Glomerular visceral epithelial cell (primary cell): ENCODE measurements at regions not wholly inside any gene's neighbourhood (a gene's known extent, or its start where the extent isn't known, plus 50 kb on each side); places are given as distances from the start of the nearest gene placed in this dataset.
A peak's percentile ranks its signal among the peaks of the same experiment; 100 is the strongest.

Experiments
- DNase-seq: peaks from one replicate; pipeline ENCODE4 v3.0.0-alpha.2; 2016; ENCODE audit errors: extremely low spot score

DNA sequence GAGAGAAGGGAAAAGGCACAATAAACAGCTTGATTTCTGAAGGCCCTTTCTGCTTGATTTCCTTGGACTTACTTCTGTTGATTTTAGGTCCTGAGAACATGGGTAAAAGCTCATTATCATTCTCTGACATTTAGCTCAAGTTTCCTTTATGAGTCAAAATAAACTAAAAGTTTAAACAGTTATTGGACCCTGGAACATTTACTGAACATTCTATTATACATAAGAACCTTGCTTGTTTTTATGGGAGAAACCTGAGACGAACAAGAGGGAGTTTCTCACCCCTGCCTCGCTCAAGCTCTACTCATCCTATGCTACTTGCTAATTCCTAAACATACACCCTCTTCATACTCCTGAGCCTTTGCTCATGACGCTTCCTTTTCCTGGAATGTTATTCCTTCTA, 538.3 kb upstream of the PKN2 start:
- DNase-seq: no peak

DNA sequence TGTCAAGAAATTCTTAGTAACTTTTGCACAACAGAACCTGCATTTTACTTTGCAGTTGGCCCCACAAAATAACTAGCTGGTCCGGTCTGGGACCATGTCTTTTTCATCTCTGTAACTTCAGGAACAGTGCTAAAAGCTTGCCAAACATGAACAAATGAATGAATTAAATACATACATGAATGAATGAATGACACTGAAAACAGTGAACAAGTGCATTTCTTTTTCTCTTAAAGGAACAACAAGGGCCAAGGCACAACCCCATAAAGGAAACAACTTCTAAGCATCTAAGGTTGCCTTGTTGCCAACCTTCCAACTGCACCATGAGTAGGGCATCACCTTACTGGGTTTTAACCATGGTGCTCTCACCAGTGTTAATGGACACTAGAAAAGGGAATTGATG, 534.4 kb upstream of the PKN2 start:
- no peak for DNase-seq

DNA sequence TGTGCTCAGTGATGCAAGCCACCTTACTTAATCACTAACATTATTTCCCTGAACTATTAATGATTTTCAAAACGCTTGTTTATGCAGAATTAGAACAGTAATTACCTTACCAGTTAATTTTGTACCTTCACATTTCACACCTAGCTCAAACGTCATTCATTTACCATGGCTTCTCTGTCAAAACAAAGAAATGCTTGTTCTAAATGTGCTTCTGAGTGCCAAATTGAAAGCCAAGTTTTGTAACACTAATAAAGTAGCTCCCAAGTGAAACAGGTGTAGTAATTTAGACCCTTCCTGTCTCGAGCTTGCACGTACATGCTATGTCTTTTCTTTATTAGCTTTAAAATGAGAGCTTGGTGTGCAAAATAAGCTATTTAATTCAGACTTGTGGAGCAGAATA, 533.7 kb upstream of the PKN2 start:
- DNase-seq: no peak

DNA sequence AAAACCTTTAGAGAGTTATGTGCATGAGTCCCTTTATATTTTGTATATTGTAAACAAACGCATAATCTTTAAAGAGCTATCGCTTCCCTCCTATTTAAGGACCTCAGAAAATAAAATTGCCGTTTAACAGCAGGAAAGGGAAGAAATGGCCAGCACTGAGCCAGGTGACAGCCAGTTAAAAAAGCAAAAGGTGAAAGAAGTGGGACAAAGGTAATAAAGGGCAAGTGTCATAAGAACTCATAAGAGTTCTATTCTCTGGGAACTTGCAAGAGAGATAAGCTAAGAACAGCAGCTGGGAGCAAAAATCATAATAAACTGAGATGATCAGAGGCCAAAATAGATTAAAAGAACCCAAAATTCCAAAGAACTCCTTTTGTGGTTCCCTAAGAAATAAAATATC, 520.9 kb upstream of the PKN2 start:
- no peak for DNase-seq

DNA sequence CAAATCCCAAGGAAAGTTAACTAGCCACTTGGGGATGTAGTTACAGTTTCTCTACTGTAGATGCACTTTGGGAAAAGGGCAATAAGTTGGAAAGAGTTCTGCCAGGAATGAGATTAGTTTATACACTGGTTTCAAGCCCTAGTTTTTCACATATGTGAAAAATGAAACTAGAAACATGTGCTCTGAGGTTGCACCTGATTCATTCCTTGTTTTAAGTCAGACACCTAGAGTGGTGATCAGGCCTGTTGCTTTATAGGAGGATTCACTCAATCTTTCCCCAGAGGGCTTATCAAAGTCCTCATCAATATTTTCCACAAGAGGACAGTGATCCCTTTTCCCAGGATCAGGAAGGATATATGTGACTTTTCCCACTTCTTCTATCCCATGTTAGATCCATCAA, 515.9 kb upstream of the PKN2 start:
- DNase-seq: no peak

DNA sequence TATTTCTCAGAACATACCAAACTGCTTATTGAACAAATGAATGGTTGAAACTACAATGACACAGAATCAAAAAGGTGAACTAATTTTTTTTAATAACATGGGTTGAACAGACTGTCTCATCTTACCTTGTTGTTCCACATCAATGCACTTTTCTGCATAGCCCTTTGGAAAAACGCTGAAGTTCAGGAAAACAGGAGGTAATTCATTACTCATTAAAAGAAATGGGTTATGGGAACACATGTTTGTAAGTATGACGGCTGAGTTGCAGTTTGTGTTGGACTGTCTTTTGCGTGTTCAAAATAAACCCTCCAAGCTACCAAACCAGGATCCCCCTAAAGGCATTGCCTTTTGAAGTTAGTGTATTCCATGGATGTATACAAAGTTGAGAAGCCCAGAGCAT, 514.9 kb upstream of the PKN2 start:
- DNase-seq: peak; percentile 9

DNA sequence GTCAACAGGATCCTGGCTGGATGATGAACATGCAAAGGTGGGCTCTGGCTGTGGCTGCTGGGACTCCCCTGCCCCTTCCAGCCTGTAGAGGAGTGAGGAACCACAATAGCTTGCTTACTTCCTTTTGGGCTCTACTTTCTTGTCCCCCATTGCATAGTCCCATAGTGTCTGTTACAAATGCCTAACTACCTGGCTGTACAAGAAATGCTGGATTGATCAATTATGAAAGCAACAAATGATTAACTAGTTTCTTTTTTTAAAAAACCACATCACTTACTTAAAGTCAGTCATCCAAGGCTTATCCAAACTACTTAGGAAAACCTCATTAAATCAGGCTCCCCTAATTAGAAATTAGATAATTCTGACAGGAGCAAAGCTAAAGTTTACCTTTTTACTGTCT, 514.1 kb upstream of the PKN2 start:
- DNase-seq: no peak

DNA sequence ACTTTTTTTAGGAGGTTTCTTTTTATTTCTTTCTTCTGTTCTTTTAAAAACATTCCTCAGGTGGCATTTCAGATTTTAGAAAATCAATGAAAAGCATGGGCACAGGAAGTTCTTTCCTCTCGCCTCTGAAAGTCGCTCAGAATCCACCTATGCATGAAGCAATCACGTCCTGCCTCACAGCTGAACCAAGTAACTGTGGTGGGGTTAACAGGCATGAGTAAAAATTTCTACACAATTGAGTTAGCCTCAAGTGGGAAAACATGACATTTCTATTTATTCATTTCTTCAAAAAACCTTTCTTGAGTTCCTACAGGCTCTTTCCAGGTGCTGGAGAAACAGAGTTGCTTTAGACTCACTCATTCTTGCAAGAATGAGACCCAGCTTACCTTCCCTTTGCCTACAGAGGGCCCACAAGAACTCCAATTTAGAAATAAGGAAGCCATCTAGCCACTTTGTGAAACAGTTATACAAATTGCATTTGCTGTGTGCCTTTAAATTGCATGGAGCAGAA, 508.9 kb upstream of the PKN2 start:
- DNase-seq: no peak

DNA sequence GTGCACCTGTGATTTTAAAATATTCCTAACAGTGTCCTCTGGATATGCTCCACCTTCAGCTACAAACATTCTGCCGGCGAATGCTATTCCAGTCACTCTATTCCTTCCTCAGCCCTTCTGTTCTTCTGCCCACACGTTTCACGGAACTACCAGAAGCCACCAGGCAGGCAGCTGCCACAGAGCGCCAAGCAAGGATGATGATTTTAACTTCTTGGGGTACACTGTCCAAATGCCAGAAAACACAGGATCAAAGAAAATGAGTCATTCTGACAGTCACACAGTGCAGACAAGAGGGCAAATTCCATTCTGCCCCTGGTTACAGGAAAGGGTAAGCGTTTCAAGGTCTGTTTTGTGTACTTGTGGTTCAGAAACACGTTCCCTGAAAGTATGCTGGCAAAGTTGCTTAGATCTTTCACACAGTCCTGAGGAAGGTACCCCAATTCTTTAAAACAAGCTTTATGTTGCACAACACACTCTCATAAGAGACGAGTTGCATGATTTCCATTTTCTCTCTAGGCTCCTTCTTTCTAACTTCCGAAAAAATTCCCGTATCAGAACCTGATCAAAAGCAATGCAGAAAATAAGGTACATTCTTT, 508.3 kb upstream of the PKN2 start:
- peak; percentile 33 for DNase-seq

DNA sequence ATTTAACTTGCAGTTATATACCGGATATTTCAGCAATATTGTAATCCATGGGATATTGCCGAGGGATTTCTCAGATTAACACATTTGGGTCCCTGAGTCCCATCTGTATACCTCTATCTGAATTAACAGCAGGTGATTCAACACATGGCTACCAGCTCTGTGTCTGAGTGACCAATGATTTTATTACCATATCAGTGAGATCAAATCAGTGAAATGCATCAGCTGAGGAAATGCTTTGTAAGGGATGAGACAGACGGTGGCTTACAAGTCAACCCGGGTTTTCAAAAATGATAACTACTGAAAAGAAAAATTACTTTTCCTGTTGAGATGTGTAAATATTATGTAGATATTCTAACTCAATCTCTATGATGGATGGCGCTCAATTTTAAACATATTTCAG, 504.1 kb upstream of the PKN2 start:
- no peak for DNase-seq

DNA sequence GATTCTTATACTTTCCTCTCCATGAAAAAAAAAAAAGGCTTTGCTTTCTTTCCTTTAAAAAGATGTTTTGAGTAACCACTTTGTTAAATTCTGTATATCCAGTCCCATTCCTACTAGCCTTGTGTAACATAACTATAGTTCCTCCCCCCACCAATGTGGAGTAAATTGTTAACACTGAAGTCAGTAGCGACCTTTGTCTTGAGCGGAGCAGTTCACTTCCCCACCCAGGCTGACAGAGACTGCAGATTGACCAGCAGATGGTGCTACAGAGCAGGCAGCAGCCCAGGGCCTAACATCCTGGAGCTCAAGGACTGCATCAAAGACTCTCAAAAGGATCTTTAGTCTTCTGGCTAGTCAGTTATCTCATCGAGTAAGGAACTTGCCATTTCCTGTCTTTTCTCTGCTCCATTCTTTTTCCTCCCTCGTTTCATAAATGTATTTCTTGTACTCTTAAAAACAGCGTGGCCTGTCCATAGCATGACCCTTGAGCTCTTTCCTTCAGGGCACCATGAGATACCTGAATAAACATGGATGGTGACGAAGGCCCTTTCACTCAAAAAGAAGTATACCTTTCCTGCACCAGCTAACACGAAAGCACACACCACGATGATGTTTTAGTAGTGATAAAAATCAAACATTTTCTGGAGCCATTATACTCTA, 503.5 kb upstream of the PKN2 start:
- peak; percentile 68 for DNase-seq

DNA sequence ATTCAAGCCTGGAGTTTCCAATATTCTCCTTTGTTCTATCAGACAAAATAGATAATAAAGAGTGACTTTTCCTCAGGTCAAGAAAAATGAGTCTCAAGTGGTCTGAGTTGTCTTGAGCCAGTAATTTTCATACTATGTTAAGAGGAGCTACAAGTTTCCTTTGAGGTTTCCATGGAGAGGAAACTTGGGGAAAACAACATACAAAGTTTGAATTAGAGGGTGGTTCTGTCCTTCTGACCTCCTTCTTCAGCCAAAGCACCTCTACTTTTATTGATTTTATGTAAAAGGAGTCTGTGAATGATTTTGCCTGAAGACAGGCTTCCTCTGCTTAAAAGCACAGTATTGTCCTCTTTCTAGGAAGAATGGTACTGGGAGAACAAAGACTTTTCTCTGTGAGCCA, 497.2 kb upstream of the PKN2 start:
- DNase-seq: no peak

DNA sequence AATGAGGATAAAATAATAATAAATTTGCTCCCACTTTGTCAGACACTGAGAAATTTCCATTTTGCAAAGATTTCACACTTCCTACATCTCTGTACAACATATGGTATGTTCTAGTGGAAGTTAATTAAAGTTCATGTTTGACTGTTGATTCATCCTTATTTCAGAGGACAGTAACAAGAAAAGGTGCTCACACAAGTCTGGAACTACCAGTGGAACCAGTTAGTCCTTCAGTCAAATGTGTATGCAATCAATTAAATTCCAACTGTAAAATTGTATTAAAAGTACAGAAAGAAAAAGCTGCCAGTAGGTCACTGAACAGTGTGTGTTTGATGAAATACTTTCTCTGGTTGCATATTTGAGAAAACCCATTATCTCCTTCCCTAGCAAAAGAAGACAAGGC, 496.0 kb upstream of the PKN2 start:
- DNase-seq: no peak

DNA sequence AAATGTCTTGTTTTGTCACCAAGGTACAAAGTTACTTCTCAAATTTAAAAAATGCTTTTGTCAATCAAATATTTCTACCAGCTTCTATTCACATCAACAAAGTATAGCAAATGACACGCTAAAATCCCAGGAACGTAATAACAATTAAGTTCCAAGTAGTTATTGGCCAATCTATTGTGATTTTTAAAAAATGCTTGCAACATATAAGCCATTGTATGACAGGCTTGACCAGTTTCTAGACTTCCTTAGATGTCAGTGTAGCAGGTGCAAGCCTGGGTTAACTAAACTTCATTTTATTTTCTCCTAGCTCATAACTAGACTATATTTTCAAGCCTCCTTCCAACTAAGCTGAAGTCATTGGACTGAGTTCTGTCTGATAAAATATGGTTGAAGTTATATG, 494.5 kb upstream of the PKN2 start:
- no peak for DNase-seq

DNA sequence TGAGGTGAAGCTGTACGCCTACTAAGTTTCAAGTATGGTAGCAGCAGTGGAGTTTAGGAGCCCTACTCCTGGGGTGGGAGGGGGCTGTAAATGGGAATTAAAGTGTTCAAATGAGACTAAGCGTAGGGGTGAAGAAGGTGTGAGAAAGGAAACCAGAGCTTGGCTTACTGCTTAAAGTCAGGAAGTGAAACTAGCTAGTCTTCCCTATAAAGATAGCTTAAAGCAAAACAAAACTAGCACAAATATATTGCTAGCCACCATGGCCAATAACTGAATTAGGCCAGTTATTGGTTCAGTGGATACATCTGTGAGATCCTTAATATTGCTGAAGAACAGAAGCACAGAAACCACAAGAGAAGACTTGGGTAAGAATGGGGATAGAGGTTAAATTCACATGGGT, 492.2 kb upstream of the PKN2 start:
- DNase-seq: no peak

DNA sequence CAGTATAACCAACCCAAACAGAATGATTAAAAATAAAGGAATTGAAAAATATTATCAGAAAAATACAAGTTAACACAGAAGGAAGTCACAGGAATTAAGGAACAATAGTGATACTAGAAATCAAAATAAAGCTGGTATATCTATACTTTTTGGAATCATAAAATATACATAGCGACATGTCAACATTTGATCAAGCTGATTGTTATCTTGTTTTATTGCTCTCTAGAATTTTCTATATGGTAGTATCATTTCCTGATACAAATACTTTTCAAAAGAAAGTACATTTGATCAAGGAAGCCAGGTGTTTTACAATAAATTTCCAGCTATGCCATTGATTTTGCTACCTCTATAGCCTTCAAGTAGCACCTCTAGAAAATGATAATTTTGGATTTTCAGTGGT, 489.5 kb upstream of the PKN2 start:
- no peak for DNase-seq

DNA sequence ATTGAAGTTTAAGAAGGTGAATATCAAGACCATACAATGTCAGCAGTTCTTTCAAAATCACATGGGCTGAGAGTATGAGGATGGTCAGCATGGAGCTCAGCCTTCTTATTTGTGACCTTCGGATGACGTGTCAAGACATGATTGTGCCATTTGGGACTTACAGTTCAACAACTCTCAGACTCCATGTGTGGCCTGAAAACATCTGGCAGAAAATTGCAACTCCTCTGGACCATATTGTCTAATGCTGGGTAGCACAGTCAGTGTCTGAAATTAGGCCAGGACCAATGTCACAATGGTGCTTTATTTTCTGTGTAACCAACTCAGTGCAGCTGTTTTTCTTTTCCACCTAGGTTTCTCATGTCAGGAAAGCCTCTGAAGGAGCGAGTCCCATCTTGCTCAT, 483.5 kb upstream of the PKN2 start:
- DNase-seq: no peak

DNA sequence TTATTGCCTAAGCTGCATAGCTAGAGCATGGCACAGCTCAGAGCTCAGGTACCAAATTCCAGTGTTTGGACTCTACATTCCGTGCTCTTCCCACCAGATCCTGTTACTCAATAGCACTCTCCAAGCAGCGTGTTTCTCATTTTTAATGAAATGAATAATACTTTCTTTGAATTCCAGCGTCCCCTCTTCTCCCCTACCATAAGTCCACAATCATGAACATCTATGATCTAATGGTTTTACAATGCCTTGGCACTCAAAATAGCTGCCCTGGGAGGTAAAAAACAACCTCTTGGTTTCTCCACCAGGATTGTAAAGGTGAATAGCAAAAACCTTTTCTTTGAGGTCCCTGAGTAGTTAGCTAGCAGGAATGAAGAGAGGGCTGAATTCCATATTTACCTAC, 480.0 kb upstream of the PKN2 start:
- DNase-seq: no peak

DNA sequence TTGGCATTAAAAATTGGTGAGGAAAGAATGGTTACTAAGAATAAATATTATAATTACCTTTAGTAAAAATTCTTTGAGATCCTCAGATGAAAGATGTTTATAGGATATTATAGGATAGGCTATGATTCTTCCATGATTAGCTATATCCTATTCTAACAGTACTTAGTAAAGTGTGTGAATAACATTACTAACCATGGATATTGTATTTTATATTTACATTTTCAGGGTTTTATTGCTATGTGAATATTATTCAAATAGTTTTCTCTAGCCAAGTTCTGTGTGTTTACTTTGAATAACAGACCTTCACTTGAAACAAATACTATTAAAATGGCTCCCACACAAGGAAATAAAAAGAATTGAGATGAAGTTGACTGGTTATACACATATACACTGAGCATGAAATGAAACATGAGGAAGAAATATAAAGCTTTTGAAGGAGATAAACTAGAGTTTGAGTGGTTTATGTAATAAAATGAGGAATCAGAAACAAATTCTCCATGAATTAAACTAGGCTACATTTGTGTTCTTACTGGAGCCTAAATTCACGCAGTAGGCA, 479.4 kb upstream of the PKN2 start:
- DNase-seq: no peak

DNA sequence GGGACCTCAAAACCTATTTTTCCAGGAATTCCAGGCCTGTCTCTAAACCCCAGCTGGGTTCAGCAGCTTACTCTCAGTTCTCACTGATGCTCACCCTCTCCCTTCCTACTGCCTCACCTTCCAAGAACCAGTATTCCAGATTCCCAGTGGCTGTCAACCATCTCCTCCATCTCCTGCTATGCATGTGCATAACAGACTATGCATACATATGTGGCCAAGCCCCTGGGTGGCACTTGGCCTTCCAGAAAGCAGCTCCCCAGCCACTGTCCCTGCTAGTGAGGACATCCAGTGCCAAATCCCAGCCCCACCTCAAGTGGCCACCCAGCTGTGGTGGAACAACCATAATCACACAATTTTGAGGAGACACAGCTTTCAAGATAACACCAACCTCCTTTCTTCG, 475.7 kb upstream of the PKN2 start:
- no peak for DNase-seq

DNA sequence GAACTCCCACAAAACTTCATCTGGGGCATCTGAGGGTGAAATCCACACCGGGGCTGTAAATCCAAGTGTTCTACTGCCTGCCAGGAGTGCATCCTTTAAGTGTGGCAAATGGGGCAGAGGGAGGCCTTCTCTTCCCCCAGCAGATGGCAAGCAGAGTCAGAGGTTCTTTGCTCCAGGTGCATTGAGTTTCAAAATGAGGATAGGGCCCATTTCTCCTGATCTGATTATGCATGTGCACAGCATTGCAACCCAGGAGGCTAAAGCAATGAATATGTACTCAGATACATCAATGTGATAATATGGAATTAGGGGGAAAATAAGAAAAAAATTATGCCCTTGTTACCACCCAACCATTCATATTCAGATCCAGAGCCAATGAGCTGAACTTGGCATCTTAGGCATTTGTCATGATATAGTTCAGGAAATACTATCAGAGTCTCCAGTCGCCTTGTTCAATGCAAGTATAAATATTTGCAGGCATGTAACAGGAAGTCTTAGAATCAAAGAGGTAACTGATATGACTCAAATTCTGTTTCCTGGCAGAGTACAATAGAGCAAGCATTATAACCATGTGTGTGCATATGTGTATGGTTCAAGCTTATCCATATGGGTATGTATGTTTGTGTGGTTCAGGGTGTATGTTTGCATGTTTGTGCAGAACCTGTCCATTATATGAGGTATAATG, 473.8 kb upstream of the PKN2 start:
- no peak for DNase-seq

DNA sequence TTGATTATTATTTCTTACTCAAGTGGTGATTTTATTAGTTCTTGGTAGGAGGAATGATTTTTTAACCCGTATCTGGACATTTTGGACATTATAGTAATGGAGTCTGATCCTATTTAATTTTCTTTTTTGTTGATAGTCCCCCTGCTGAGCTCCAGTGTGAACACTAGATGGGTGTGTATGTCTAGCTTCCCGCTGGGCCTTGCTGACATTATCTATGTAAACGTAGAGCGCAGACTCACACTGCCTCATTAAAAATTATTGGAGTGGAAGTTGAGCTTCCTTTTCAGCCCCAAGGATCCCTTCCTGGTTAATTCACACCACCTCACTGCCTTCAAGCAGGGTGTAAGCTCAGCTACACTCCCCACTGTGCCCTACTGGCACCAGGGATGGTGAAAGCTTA, 467.6 kb upstream of the PKN2 start:
- DNase-seq: no peak

DNA sequence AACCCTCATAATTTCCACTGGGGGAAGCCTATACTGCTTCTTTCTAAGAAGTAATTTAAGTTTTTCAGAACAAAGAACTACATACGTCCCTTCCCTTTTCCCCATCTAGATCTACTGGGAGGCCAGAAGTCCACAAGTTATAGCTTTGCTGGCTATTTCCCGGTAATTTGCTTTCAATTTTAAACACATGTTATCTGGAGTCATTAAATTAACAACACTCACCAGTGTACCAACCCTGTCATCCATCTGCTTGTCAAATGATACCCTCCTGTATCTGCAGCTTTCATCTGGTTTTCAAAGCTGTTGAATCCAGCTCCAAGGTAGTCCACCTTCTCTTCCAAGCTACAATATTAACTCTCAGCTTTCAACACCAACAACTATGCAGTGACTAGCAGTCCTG, 466.7 kb upstream of the PKN2 start:
- DNase-seq: no peak
